Peyer's patch (tissue), 4 donors: ENCODE measurements at regions not wholly inside any gene's neighbourhood (a gene's known extent, or its start where the extent isn't known, plus 50 kb on each side); places are given as distances from the start of the nearest gene placed in this dataset.

Experiments used
- POLR2A ChIP-seq, 2 donors: fragments of 450-650 bp; IDR thresholded peaks; one replicate each; pipeline ENCODE4 v1.5.1; 2017; ENCODE audit warnings: antibody characterized with exemption in 2 of 2, mild to moderate bottlenecking in 2 of 2, moderate library complexity in 2 of 2
- TF ChIP-seq, protein P1 (sequence below), 6 experiments: fragments of 450-650 bp in 4 of 6; fragments of 200-600 bp in 2 of 6; sonication (generic) in 1 of 6; IDR thresholded peaks; one replicate each; pipeline ENCODE4 v1.5.1; 2017 to 2019; ENCODE audit warnings: antibody characterized with exemption in 6 of 6, mild to moderate bottlenecking in 3 of 6, moderate library complexity in 1 of 6

DNA sequence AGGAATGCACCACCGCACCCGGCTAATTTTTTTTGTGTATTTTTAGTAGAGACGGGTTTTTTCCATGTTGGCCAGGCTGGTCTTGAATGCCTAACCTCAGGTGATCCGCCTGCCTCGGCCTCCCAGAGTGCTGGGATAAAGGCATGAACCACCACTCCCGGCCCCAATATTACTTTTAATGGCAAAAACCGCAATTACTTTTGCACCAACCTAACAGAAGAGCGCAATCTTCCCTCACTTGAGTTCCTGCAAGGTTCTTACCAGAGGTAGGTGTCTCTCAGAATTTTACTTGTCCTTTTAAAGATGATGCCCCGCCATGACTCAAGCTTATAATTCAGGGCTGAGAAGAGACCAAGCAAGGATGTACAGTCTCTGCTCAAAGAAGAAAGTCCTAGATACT is 1774.1 kb upstream of the PCDH20 start:
- no peak for TF ChIP-seq POLR2A (IDR thresholded peaks at IDR 0.05)
- TF ChIP-seq, protein P1, sequence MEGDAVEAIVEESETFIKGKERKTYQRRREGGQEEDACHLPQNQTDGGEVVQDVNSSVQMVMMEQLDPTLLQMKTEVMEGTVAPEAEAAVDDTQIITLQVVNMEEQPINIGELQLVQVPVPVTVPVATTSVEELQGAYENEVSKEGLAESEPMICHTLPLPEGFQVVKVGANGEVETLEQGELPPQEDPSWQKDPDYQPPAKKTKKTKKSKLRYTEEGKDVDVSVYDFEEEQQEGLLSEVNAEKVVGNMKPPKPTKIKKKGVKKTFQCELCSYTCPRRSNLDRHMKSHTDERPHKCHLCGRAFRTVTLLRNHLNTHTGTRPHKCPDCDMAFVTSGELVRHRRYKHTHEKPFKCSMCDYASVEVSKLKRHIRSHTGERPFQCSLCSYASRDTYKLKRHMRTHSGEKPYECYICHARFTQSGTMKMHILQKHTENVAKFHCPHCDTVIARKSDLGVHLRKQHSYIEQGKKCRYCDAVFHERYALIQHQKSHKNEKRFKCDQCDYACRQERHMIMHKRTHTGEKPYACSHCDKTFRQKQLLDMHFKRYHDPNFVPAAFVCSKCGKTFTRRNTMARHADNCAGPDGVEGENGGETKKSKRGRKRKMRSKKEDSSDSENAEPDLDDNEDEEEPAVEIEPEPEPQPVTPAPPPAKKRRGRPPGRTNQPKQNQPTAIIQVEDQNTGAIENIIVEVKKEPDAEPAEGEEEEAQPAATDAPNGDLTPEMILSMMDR (IDR thresholded peaks at IDR 0.05): no peak
